ENCODE measurements at regions not wholly inside any gene's neighbourhood (a gene's known extent, or its start where the extent isn't known, plus 50 kb on each side); places are given as distances from the start of the nearest gene placed in this dataset.

GRCh38 chr13:22499919-22500318, 680.9 kb upstream of the SGCG start:
- H3K36me3 Mint-ChIP-seq (ENCODE audit: low read depth), result no peaks in the 10 kb centered on the region
- no peaks in the 10 kb centered on the region for H3K4me1 Mint-ChIP-seq (ENCODE audit: low read depth)
- H3K9me3 Mint-ChIP-seq, result peaks cover 1% of the 10 kb centered on the region
- no peak overlapping the region for H3K4me3 Mint-ChIP-seq
- no peak overlapping the region for H3K27ac Mint-ChIP-seq
- peaks cover 6% of the 10 kb centered on the region for H3K27me3 Mint-ChIP-seq

- Mint-ChIP-seq H3K9me3 (peaks cover 6% of the 10 kb centered on the region), H3K27ac (no peak overlapping the region), H3K36me3 (ENCODE audit: low read depth) (no peaks in the 10 kb centered on the region), H3K4me3 (no peak overlapping the region), H3K4me1 (ENCODE audit: low read depth) (no peaks in the 10 kb centered on the region), H3K27me3 (no peaks in the 10 kb centered on the region)
Measured at GRCh38 chr13:22505489-22505888, 675.3 kb upstream of the SGCG start.

GRCh38 chr13:22506096-22506691, 674.6 kb upstream of the SGCG start:
- Mint-ChIP-seq H3K9me3 (peaks cover 7% of the 10 kb centered on the region), H3K4me3 (no peak overlapping the region), H3K36me3 (ENCODE audit: low read depth) (no peaks in the 10 kb centered on the region), H3K27ac (no peak overlapping the region), H3K4me1 (ENCODE audit: low read depth) (no peaks in the 10 kb centered on the region), H3K27me3 (no peaks in the 10 kb centered on the region)

GRCh38 chr13:22517544-22517943, 663.2 kb upstream of the SGCG start:
- Mint-ChIP-seq H3K36me3 (ENCODE audit: low read depth) (no peaks in the 10 kb centered on the region), H3K9me3 (peaks cover 7% of the 10 kb centered on the region), H3K27ac (no peak overlapping the region), H3K27me3 (no peaks in the 10 kb centered on the region), H3K4me1 (ENCODE audit: low read depth) (no peaks in the 10 kb centered on the region), H3K4me3 (no peak overlapping the region)

- Mint-ChIP-seq H3K4me1 (ENCODE audit: low read depth) (no peaks in the 10 kb centered on the region), H3K9me3 (peaks cover 9% of the 10 kb centered on the region), H3K36me3 (ENCODE audit: low read depth) (no peaks in the 10 kb centered on the region), H3K27me3 (no peaks in the 10 kb centered on the region), H3K27ac (no peak overlapping the region), H3K4me3 (no peak overlapping the region)
Measured at GRCh38 chr13:22536851-22537250, 643.9 kb upstream of the SGCG start.

GRCh38 chr13:22538400-22538799, 642.4 kb upstream of the SGCG start:
- Mint-ChIP-seq H3K4me3 (no peak overlapping the region), H3K9me3 (peaks cover 4% of the 10 kb centered on the region), H3K27me3 (no peaks in the 10 kb centered on the region), H3K36me3 (ENCODE audit: low read depth) (no peaks in the 10 kb centered on the region), H3K4me1 (ENCODE audit: low read depth) (no peaks in the 10 kb centered on the region), H3K27ac (no peak overlapping the region)

GRCh38 chr13:22549126-22549525, 631.7 kb upstream of the SGCG start:
- H3K27ac Mint-ChIP-seq, result no peak overlapping the region
- H3K4me3 Mint-ChIP-seq, result no peak overlapping the region
- peaks cover 9% of the 10 kb centered on the region for H3K9me3 Mint-ChIP-seq
- H3K27me3 Mint-ChIP-seq, result no peaks in the 10 kb centered on the region
- no peaks in the 10 kb centered on the region for H3K4me1 Mint-ChIP-seq (ENCODE audit: low read depth)
- no peaks in the 10 kb centered on the region for H3K36me3 Mint-ChIP-seq (ENCODE audit: low read depth)

GRCh38 chr13:22561581-22561980, 619.2 kb upstream of the SGCG start:
- peaks cover 8% of the 10 kb centered on the region for H3K9me3 Mint-ChIP-seq
- no peak overlapping the region for H3K27ac Mint-ChIP-seq
- H3K36me3 Mint-ChIP-seq (ENCODE audit: low read depth), result no peaks in the 10 kb centered on the region
- no peaks in the 10 kb centered on the region for H3K27me3 Mint-ChIP-seq
- no peak overlapping the region for H3K4me3 Mint-ChIP-seq
- H3K4me1 Mint-ChIP-seq (ENCODE audit: low read depth), result no peaks in the 10 kb centered on the region

- Mint-ChIP-seq H3K27me3 (no peaks in the 10 kb centered on the region), H3K4me1 (ENCODE audit: low read depth) (no peaks in the 10 kb centered on the region), H3K4me3 (no peak overlapping the region), H3K9me3 (peaks cover 5% of the 10 kb centered on the region), H3K36me3 (ENCODE audit: low read depth) (no peaks in the 10 kb centered on the region), H3K27ac (no peak overlapping the region)
Measured at GRCh38 chr13:22562116-22562515, 618.7 kb upstream of the SGCG start.

- H3K27me3 Mint-ChIP-seq, result no peaks in the 10 kb centered on the region
- H3K27ac Mint-ChIP-seq, result no peak overlapping the region
- H3K4me1 Mint-ChIP-seq (ENCODE audit: low read depth), result no peaks in the 10 kb centered on the region
- peaks cover 5% of the 10 kb centered on the region for H3K9me3 Mint-ChIP-seq
- H3K36me3 Mint-ChIP-seq (ENCODE audit: low read depth), result no peaks in the 10 kb centered on the region
- H3K4me3 Mint-ChIP-seq, result no peak overlapping the region
Measured at GRCh38 chr13:22563272-22563671, 617.5 kb upstream of the SGCG start.

- Mint-ChIP-seq H3K4me3 (no peak overlapping the region), H3K4me1 (ENCODE audit: low read depth) (no peaks in the 10 kb centered on the region), H3K36me3 (ENCODE audit: low read depth) (no peaks in the 10 kb centered on the region), H3K9me3 (peaks cover 9% of the 10 kb centered on the region), H3K27ac (no peak overlapping the region), H3K27me3 (peaks cover 3% of the 10 kb centered on the region)
Measured at GRCh38 chr13:22569811-22570210, 611.0 kb upstream of the SGCG start.

- Mint-ChIP-seq H3K9me3 (peaks cover 10% of the 10 kb centered on the region), H3K27me3 (no peaks in the 10 kb centered on the region), H3K4me3 (no peak overlapping the region), H3K4me1 (ENCODE audit: low read depth) (no peaks in the 10 kb centered on the region), H3K36me3 (ENCODE audit: low read depth) (no peaks in the 10 kb centered on the region), H3K27ac (no peak overlapping the region)
Measured at GRCh38 chr13:22589880-22590279, 590.9 kb upstream of the SGCG start.

- Mint-ChIP-seq H3K4me1 (ENCODE audit: low read depth) (no peaks in the 10 kb centered on the region), H3K36me3 (ENCODE audit: low read depth) (no peaks in the 10 kb centered on the region), H3K27ac (no peak overlapping the region), H3K4me3 (no peak overlapping the region), H3K9me3 (no peaks in the 10 kb centered on the region), H3K27me3 (no peaks in the 10 kb centered on the region)
Measured at GRCh38 chr13:22592515-22592914, 588.3 kb upstream of the SGCG start.

GRCh38 chr13:22594041-22594440, 586.7 kb upstream of the SGCG start:
- Mint-ChIP-seq H3K36me3 (ENCODE audit: low read depth) (no peaks in the 10 kb centered on the region), H3K4me1 (ENCODE audit: low read depth) (no peaks in the 10 kb centered on the region), H3K9me3 (no peaks in the 10 kb centered on the region), H3K27ac (no peak overlapping the region), H3K4me3 (no peak overlapping the region), H3K27me3 (no peaks in the 10 kb centered on the region)

- H3K27ac Mint-ChIP-seq, result no peak overlapping the region
- no peaks in the 10 kb centered on the region for H3K36me3 Mint-ChIP-seq (ENCODE audit: low read depth)
- no peaks in the 10 kb centered on the region for H3K9me3 Mint-ChIP-seq
- no peaks in the 10 kb centered on the region for H3K4me1 Mint-ChIP-seq (ENCODE audit: low read depth)
- H3K27me3 Mint-ChIP-seq, result no peaks in the 10 kb centered on the region
- no peak overlapping the region for H3K4me3 Mint-ChIP-seq
Measured at GRCh38 chr13:22596171-22596863, 584.5 kb upstream of the SGCG start.

GRCh38 chr13:22599156-22599555, 581.6 kb upstream of the SGCG start:
- Mint-ChIP-seq H3K9me3 (no peaks in the 10 kb centered on the region), H3K27ac (no peak overlapping the region), H3K27me3 (no peaks in the 10 kb centered on the region), H3K36me3 (ENCODE audit: low read depth) (no peaks in the 10 kb centered on the region), H3K4me3 (no peak overlapping the region), H3K4me1 (ENCODE audit: low read depth) (no peaks in the 10 kb centered on the region)
